ENCODE measurements at regions not wholly inside any gene's neighbourhood (a gene's known extent, or its start where the extent isn't known, plus 50 kb on each side); places are given as distances from the start of the nearest gene placed in this dataset.

- H3K4me3 ChIP-seq: no peak overlapping the region
- H3K27ac ChIP-seq: no peak overlapping the region
Observed at GRCh38 chr20:58116505-58116904, 111.9 kb downstream of the ANKRD60 start.

DNA sequence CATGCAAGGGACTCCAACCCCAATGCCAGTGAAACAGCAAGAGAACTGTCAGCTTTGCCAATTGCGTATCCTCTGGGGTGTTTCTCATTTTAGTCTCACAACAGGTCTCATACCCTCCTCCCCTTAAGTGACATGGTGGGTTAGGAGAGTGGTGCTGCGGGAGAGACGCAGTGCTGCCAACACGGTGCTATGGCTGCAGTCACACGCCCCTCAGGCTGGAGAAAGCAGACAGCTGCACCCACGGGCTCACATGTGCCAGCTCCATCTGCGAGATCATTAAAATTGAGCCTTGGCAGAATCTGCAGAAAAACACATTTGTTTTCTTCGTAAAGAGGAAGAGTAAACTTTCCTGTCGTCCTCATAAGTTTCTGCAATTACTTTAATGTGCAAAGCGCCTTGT is 114.7 kb downstream of the ANKRD60 start:
- H3K4me3 ChIP-seq: no peak overlapping the region

GRCh38 chr20:58112017-58112781 is 116.3 kb downstream of the ANKRD60 start:
- H3K27ac ChIP-seq: peak overlapping the region in 14 of 21 experiments; percentile 12 to 80 (median 50)
- no peak overlapping the region for H3K4me3 ChIP-seq

More for the DNA sequence above, 114.7 kb downstream of the ANKRD60 start:
- no peak overlapping the region for H3K27ac ChIP-seq

GRCh38 chr20:58111310-58112016 is 117.0 kb downstream of the ANKRD60 start:
- Histone ChIP-seq H3K27ac (peak overlapping the region in 10 of 21 experiments; percentile 18 to 80 (median 47)), H3K4me3 (no peak overlapping the region)

DNA sequence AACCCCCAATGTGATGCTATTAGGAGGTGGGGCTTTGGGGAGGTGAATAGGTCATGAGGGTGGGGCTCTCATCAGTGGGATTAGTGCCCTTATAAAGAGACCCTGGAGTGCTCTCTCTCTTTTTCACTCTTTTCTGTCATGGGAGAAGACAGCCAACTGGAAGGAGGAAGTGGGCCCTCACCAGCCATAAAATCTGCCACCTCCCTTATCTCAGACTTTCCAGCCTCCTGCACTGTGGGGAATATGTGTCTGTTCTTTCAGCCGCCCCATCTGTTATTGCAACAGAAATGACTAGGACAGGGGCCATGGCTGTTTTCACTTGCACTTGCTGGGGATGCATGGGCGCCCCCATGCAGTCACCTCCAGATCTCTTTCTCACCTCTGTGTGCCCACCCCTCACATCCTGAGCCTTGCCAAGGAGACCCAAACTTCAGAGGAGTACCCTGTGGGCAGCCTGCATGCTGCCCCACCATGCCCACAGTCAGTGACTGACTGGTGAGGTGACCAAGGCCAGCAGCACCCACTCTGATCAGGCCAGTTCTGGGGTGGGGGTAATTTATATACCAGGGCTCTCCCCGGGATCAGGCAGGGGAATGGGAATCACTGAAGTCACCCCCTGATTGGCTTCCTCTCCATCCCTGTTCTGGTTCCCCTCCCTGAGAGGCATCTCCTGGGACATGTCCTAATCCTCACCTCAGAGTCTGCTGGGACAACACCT is 118.4 kb downstream of the ANKRD60 start:
- peak overlapping the region in 5 of 21 experiments; percentile 12 to 79 (median 23) for H3K27ac ChIP-seq
- no peak overlapping the region for H3K4me3 ChIP-seq

- peak overlapping the region in 5 of 21 experiments; percentile 23 to 79 (median 53) for H3K27ac ChIP-seq
- H3K4me3 ChIP-seq: no peak overlapping the region
Observed at GRCh38 chr20:58109126-58109880, 119.2 kb downstream of the ANKRD60 start.

DNA sequence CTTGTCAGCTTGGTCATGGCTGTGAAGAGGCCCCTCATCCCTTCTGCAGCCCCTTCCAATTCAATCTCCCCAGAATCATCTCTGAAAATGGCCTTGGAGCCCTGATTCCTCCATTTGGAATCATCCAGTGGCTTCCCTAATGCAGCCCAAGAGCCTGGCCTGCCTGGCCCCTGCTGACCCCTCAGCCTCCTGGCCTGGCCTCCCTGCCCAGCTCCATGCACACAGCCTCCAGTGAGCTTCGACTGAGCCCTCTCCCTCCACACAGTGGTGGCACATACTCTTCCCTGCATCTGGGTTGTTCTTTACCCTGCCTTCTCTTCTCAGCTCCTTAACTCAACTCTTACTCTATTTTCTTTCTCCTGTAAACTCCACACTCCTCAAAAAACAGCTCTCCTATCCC is 120.9 kb downstream of the ANKRD60 start:
- no peak overlapping the region for H3K27ac ChIP-seq
- H3K4me3 ChIP-seq: no peak overlapping the region

- no peak overlapping the region for H3K4me3 ChIP-seq
- no peak overlapping the region for H3K27ac ChIP-seq
Observed at GRCh38 chr20:58106143-58106750, 122.2 kb downstream of the ANKRD60 start.

DNA sequence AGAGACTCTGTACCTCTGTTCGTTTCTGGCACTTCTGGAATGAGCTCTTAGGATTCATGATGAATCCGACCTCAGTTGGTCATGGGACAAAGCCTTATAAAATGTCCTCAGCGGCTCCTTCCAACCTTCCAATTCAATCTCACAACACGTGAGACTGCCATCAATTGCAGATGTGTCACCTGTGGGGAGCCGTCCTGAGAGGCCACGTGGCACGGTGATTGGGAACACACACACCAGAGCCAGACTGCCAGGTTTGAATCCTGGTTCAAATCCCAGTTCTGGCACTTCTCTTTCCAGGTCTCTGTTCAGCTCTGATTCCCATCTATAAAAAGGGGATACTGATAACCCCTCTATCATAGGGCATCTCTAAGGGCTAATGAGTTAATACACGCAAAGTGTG is 124.5 kb downstream of the ANKRD60 start:
- Histone ChIP-seq H3K4me3 (no peak overlapping the region), H3K27ac (peak overlapping the region in 1 of 21 experiments; percentile 12)

DNA sequence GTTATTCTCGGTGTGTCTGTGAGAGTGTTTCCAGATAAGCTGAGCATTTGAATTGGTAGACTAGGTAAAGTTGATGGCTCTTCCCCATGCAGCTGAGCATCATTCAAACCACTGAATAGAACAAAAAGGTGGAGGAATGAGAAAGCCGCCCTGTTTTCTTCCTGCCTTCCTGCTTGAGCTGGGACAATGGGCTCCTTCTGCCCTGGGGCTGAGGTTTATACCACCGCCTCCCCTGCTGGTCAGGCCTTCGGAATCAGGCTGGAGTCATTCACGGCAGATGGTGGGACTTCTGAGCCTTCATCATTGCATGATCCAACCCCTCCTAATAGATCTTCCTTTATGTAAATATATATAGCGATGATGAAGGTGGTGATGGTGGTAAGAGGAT is 124.9 kb downstream of the ANKRD60 start:
- Histone ChIP-seq H3K27ac (peak overlapping the region in 2 of 21 experiments; percentile 11 to 12), H3K4me3 (no peak overlapping the region)

GRCh38 chr20:58102744-58103516 is 125.5 kb downstream of the ANKRD60 start:
- peak overlapping the region in 2 of 21 experiments; percentile 11 to 12 for H3K27ac ChIP-seq
- H3K4me3 ChIP-seq: no peak overlapping the region

DNA sequence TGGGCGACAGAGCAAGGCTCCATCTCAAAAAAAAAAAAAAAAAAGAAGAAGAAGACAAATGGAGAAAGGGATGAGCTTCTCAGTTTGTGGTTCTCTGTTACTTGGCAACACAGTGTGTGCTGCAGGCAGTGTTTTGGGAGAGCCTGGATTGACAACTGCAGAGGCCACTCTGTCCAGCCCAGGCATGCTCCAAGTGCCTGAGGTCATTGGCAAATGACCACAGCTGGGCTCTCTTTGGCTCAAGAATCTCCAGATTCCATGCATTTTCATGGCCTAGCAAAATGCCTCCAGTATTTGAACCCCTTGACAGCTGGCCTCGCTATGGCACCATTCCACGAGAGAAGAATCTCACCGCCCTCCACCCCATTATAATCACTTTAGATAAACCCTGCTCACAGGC is 126.2 kb downstream of the ANKRD60 start:
- H3K4me3 ChIP-seq: no peak overlapping the region
- peak overlapping the region in 1 of 21 experiments; percentile 54 for H3K27ac ChIP-seq

DNA sequence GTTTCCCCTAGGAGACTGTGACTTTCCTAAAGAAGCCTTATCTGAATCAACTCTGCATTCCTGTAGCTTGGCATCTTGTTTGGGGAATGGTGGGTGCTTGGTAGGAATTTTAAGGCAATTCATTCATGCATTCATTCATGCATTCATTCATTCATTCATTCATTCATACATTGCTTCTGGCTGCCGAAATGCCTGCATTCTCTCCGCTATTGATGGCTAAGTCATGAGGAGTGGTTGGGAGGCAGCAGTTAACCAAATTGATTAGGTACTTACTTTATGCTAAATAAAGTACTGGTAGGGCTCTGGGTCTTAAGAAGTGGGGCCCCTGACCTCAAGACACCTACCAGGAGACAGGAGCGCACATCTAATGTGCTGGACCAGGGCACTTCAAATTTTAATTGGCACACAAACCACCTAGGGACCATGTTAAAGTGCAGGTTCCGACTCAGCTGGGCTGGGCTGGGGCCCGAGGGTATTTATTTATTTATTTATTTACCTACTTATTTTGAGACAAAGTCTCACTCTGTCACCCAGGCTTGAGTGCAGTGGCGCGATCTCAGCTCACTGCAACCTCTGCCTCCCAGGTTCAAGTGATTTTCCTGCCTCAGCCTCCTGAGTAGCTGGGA is 127.6 kb downstream of the ANKRD60 start:
- H3K4me3 ChIP-seq: no peak overlapping the region
- no peak overlapping the region for H3K27ac ChIP-seq

GRCh38 chr20:58099956-58100730 is 128.3 kb downstream of the ANKRD60 start:
- H3K4me3 ChIP-seq: no peak overlapping the region
- H3K27ac ChIP-seq: no peak overlapping the region

GRCh38 chr20:58099291-58099935 is 129.0 kb downstream of the ANKRD60 start:
- H3K27ac ChIP-seq: no peak overlapping the region
- H3K4me3 ChIP-seq: no peak overlapping the region

DNA sequence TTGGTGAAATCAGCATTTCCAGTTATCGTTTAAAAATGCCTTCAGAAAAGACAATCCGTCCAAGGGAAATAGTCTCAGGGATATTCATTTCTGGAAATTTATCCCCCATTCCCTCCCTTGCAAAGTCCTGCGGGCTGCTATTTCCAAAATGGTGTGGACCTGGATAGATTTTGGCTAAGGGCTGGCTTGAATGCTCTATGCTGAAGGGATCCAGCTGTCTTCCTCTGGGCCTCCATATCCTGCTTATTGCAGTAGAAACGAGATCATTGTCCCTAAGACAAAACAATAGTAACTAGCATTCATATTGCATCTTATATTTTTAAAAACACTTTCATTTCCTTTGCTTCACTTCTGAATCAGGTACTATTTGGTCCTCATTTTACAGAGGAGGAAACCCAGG is 129.9 kb downstream of the ANKRD60 start:
- Histone ChIP-seq H3K4me3 (no peak overlapping the region), H3K27ac (no peak overlapping the region)

- Histone ChIP-seq H3K27ac (no peak overlapping the region), H3K4me3 (no peak overlapping the region)
Observed at GRCh38 chr20:58097943-58098342, 130.5 kb downstream of the ANKRD60 start.
